ENCODE measurements at regions not wholly inside any gene's neighbourhood (a gene's known extent, or its start where the extent isn't known, plus 50 kb on each side); places are given as distances from the start of the nearest gene placed in this dataset.

DNA sequence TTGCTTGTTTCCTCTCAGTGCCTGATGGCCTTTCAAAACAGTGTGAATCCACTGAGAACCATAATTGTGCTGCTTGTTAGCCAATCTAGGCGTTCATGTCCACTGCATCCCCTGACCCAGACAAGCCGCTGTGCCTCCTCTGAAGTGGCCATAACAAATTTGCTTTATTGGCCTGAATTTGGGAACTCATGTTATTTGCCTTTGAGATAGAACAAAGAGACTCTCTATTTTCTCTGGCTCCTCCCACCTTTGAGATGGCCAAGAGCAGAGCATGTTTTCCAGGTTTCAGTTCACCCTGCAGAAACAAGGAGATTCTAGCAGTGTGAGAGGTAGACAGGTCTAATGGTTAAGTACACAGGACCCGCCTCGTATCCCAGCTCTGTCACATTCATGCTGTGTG, 723.9 kb downstream of the MED13L start:
- H3K23ac ChIP-seq (ENCODE audit: insufficient read length): no peak overlapping the region
- H2BK120ac ChIP-seq (replicated peaks; ENCODE audit: low read depth, low read length): no peak overlapping the region
- H4K91ac ChIP-seq (replicated peaks; ENCODE audit: insufficient read length, low read length): no peak overlapping the region
- no peak overlapping the region for H3K18ac ChIP-seq (ENCODE audit: extremely low read depth, low read length)
- no peak overlapping the region for H4K8ac ChIP-seq (ENCODE audit: extremely low read depth, insufficient read depth, low read length)
- DNase-seq (ENCODE audit: low read depth in 1 of 2, low spot score in 2 of 2) (no peak), FAIRE-seq (no peak)
- no peak overlapping the region for H2BK5ac ChIP-seq (ENCODE audit: low read depth, low read length)
- no peak overlapping the region for H2BK15ac ChIP-seq (ENCODE audit: low read length)
- H3K79me1 ChIP-seq (ENCODE audit: low read depth, low read length): no peaks in the 10 kb centered on the region
- H3K4me3 ChIP-seq (ENCODE audit: extremely low read depth in 1 of 4, insufficient read depth in 2 of 4, low read depth in 3 of 4, low read length in 4 of 4): no peak overlapping the region
- H3K56ac ChIP-seq (replicated peaks; ENCODE audit: insufficient read length, low read depth, low read length): no peak overlapping the region
- no peak overlapping the region for H2AK5ac ChIP-seq (ENCODE audit: low read depth, low read length)
- no peak overlapping the region for H3K9ac ChIP-seq (replicated peaks in 1 of 4; ENCODE audit: extremely low read depth in 1 of 4, low read depth in 3 of 4, low read length in 3 of 4)
- no peaks in the 10 kb centered on the region for H3K23me2 ChIP-seq (ENCODE audit: low read depth, low read length)
- no peak overlapping the region for H4K5ac ChIP-seq (ENCODE audit: insufficient read length, low read depth, low read length)
- H3K9me3 ChIP-seq (ENCODE audit: insufficient read depth in 2 of 2, low read depth in 1 of 2, low read length in 1 of 2): peaks cover 3 to 6% of the 10 kb centered on the region in 2 experiments; a peak in 1 of 4 replicates
- no peak overlapping the region for H3K14ac ChIP-seq (ENCODE audit: insufficient read length)
- no peaks in the 10 kb centered on the region for H3K4me1 ChIP-seq (replicated peaks in 1 of 4; ENCODE audit: control insufficient read depth in 3 of 4, insufficient read depth in 4 of 4, low read length in 3 of 4)
- H3K27ac ChIP-seq (ENCODE audit: low read depth, low read length): no peak overlapping the region
- H3K36me3 ChIP-seq (ENCODE audit: control insufficient read depth in 2 of 4, insufficient read depth in 4 of 4, low read length in 3 of 4): no peaks in the 10 kb centered on the region
- no peaks in the 10 kb centered on the region for H4K20me1 ChIP-seq (replicated peaks in 1 of 2; ENCODE audit: control insufficient read depth in 1 of 2, insufficient read depth in 2 of 2, low read length in 2 of 2)
- H2BK12ac ChIP-seq (ENCODE audit: low read depth, low read length): no peak overlapping the region
- H3K79me2 ChIP-seq (ENCODE audit: control insufficient read depth in 1 of 2, insufficient read depth in 2 of 2, low read length in 2 of 2): no peaks in the 10 kb centered on the region
- H2AFZ ChIP-seq (ENCODE audit: low read length): 0 out of 2 replicates have a peak overlapping the region, but pooled peaks have one; percentile 39
- ChIA-PET POLR2A (ENCODE audit: partially characterized antibody) (no interaction called here), CTCF (ENCODE audit: partially characterized antibody) (interaction anchor here (1.5 kb wide), 1 partner anchor 97 kb away, joined by 3 read pairs; no protein-coding TSS in a partner anchor)
- no peak overlapping the region for H3K4me2 ChIP-seq (ENCODE audit: insufficient read depth in 1 of 2, low read depth in 2 of 2, low read length in 2 of 2)
- 93% methylated on average over 4 of the region's 4 CpGs; no CpG with 5 or more reads in 1 of the 2 experiments for WGBS, 2 experiments (ENCODE audit: extremely low coverage in 1 of 2, insufficient coverage in 1 of 2, insufficient read length in 1 of 2, insufficient replicate concordance in 2 of 2, low coverage in 1 of 2, low lambda C conversion rate in 2 of 2, missing lambda C conversion rate in 1 of 2)
- no peak overlapping the region for H3K4ac ChIP-seq (replicated peaks; ENCODE audit: insufficient read length, low read depth, low read length)
- no peaks in the 10 kb centered on the region for H3K27me3 ChIP-seq (replicated peaks in 1 of 4; ENCODE audit: control insufficient read depth in 3 of 4, extremely low read depth in 1 of 4, insufficient read depth in 3 of 4, low read length in 3 of 4)
- H2BK20ac ChIP-seq (ENCODE audit: low read length): no peak overlapping the region
- TF ChIP-seq EP300 (IDR thresholded peaks at IDR 0.05; ENCODE audit: borderline replicate concordance in 1 of 2, low read depth in 2 of 2, low read length in 2 of 2): no peak
- no peak for TF ChIP-seq YY1 (IDR thresholded peaks at IDR 0.05; ENCODE audit: low read depth, low read length)
- no peak for TF ChIP-seq FOSL1 (IDR thresholded peaks at IDR 0.05; ENCODE audit: insufficient read depth, low read depth, low read length)
- TF ChIP-seq NANOG (IDR thresholded peaks at IDR 0.05; ENCODE audit: insufficient read depth, low read depth, low read length, poor library complexity, severe bottlenecking): no peak
- no peak for TF ChIP-seq E2F6 (IDR thresholded peaks at IDR 0.05)
- no peak for TF ChIP-seq BCL11A (IDR thresholded peaks at IDR 0.05; ENCODE audit: low read depth in 2 of 2, low read length in 2 of 2)
- TF ChIP-seq RAD21 (IDR thresholded peaks at IDR 0.05 in 1 of 2, conservative IDR thresholded peaks at IDR 0.05 in 1 of 2; ENCODE audit: low read depth in 2 of 2, low read length in 2 of 2): no peak
- TF ChIP-seq RXRA (IDR thresholded peaks at IDR 0.05; ENCODE audit: insufficient read depth, low read depth, low read length): no peak
- no peak for TF ChIP-seq CEBPB (IDR thresholded peaks at IDR 0.05; ENCODE audit: low read depth, low read length)
- TF ChIP-seq ASH2L (IDR thresholded peaks at IDR 0.05; ENCODE audit: low read length): no peak
- no peak for TF ChIP-seq CTBP2 (IDR thresholded peaks at IDR 0.05; ENCODE audit: borderline replicate concordance, insufficient read depth, insufficient read length, low read length)
- TF ChIP-seq CHD2 (IDR thresholded peaks at IDR 0.05; ENCODE audit: low read length): no peak
- TF ChIP-seq JUN (IDR thresholded peaks at IDR 0.05; ENCODE audit: low read depth, low read length): no peak

Measured in H1 (cell line).